ENCODE measurements at regions not wholly inside any gene's neighbourhood (a gene's known extent, or its start where the extent isn't known, plus 50 kb on each side); places are given as distances from the start of the nearest gene placed in this dataset.

DNA sequence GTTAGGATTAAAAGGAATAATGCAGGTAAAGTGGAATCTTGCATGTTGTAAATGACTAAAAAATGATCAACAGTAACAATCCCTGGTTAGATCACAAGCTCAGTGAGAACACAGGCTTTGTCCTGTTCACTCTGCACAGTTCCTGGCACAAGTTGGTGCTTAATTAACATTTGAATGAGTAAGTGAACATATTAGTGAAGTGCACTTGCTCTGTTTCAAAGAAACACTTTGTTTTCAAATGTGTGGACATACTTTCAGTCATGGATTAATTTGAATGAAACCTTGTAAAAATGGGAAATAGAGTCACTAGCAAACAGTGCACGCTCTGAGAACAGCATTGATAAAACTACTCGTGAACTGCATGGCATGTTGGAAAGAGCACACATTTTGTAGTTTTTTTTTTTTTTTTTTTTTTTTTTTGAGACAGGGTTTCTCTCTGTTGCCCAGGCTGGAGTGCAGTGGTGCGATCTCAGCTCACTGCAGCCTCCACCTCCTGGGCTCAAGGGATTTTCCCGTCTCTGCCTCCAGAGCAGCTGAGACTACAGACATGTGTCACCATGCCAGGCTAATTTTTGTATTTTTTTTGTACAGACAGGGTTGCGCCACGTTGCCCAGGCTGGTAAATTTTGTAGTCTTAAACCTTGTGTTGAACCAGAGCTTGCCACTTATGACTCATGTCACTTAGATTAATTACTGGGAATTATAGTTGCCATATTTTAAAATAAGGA lies 159.9 kb downstream of the LURAP1L start:
- Histone ChIP-seq H3K9me2 (ENCODE audit: insufficient read depth, low read length) (no peaks in the 10 kb centered on the region), H3K9me3 (ENCODE audit: low read length) (no peaks in the 10 kb centered on the region), H2AFZ (ENCODE audit: low read depth, low read length) (no peak overlapping the region), H3K27ac (ENCODE audit: low read length) (no peak overlapping the region), H3K79me2 (replicated peaks; ENCODE audit: insufficient read depth, low read length) (no peaks in the 10 kb centered on the region), H3K36me3 (ENCODE audit: insufficient read depth, low read length) (no peaks in the 10 kb centered on the region), H4K20me1 (ENCODE audit: insufficient read depth) (no peaks in the 10 kb centered on the region), H3F3A (ENCODE audit: insufficient read depth, low read length, poor library complexity, severe bottlenecking) (no peaks in the 10 kb centered on the region), H3K9ac (ENCODE audit: low read length) (no peak overlapping the region), H3K27me3 (ENCODE audit: insufficient read depth, low read depth, low read length) (no peaks in the 10 kb centered on the region), H3K4me2 (ENCODE audit: low read length) (no peak overlapping the region), H3K4me3 (ENCODE audit: low read length) (no peak overlapping the region)
- no peak for TF ChIP-seq POLR2AphosphoS5 (IDR thresholded peaks at IDR 0.05)
- TF ChIP-seq, protein P1, sequence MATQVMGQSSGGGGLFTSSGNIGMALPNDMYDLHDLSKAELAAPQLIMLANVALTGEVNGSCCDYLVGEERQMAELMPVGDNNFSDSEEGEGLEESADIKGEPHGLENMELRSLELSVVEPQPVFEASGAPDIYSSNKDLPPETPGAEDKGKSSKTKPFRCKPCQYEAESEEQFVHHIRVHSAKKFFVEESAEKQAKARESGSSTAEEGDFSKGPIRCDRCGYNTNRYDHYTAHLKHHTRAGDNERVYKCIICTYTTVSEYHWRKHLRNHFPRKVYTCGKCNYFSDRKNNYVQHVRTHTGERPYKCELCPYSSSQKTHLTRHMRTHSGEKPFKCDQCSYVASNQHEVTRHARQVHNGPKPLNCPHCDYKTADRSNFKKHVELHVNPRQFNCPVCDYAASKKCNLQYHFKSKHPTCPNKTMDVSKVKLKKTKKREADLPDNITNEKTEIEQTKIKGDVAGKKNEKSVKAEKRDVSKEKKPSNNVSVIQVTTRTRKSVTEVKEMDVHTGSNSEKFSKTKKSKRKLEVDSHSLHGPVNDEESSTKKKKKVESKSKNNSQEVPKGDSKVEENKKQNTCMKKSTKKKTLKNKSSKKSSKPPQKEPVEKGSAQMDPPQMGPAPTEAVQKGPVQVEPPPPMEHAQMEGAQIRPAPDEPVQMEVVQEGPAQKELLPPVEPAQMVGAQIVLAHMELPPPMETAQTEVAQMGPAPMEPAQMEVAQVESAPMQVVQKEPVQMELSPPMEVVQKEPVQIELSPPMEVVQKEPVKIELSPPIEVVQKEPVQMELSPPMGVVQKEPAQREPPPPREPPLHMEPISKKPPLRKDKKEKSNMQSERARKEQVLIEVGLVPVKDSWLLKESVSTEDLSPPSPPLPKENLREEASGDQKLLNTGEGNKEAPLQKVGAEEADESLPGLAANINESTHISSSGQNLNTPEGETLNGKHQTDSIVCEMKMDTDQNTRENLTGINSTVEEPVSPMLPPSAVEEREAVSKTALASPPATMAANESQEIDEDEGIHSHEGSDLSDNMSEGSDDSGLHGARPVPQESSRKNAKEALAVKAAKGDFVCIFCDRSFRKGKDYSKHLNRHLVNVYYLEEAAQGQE (IDR thresholded peaks at IDR 0.05; ENCODE audit: borderline replicate concordance) = no peak
- TF ChIP-seq EP300 (conservative IDR thresholded peaks at IDR 0.05; ENCODE audit: poor library complexity, severe bottlenecking) = no peak
- no peak for TF ChIP-seq SMC3 (conservative IDR thresholded peaks at IDR 0.05; ENCODE audit: poor library complexity)
- TF ChIP-seq MXI1 (conservative IDR thresholded peaks at IDR 0.05; ENCODE audit: poor library complexity, severe bottlenecking) = no peak
- TF ChIP-seq RAD21 (conservative IDR thresholded peaks at IDR 0.05) = no peak
- TF ChIP-seq TAF1 (IDR thresholded peaks at IDR 0.05; ENCODE audit: low read depth) = no peak
- no peak for TF ChIP-seq EZH2 (IDR thresholded peaks at IDR 0.05; ENCODE audit: borderline replicate concordance, insufficient read depth, low read length, poor library complexity, severe bottlenecking)
- TF ChIP-seq, protein P2, sequence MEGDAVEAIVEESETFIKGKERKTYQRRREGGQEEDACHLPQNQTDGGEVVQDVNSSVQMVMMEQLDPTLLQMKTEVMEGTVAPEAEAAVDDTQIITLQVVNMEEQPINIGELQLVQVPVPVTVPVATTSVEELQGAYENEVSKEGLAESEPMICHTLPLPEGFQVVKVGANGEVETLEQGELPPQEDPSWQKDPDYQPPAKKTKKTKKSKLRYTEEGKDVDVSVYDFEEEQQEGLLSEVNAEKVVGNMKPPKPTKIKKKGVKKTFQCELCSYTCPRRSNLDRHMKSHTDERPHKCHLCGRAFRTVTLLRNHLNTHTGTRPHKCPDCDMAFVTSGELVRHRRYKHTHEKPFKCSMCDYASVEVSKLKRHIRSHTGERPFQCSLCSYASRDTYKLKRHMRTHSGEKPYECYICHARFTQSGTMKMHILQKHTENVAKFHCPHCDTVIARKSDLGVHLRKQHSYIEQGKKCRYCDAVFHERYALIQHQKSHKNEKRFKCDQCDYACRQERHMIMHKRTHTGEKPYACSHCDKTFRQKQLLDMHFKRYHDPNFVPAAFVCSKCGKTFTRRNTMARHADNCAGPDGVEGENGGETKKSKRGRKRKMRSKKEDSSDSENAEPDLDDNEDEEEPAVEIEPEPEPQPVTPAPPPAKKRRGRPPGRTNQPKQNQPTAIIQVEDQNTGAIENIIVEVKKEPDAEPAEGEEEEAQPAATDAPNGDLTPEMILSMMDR (IDR thresholded peaks at IDR 0.05; ENCODE audit: poor library complexity, severe bottlenecking) = no peak

DNA sequence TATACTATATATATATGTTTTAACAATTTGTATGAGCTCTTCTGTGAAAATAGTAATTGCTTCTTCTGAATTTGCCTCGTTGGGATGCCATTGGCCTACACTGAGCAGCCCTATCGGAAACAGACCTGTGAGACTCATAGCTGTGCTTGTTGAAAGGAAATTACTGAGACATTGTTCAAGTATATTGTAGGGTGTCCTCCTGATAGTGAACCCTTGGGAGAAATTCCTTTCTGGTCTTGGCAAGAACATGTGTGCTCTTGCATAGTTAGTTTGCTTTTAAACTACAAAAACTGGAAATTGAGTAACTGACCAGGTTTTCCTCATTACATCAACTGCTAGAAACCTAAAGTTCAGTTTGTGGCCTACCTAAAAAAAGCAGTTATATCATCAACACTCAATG lies 160.9 kb downstream of the LURAP1L start:
- Histone ChIP-seq H4K20me1 (ENCODE audit: insufficient read depth) (no peaks in the 10 kb centered on the region), H3K27ac (ENCODE audit: low read length) (no peak overlapping the region), H3K9ac (ENCODE audit: low read length) (no peak overlapping the region), H3K9me3 (ENCODE audit: low read length) (no peaks in the 10 kb centered on the region), H3K27me3 (ENCODE audit: insufficient read depth, low read depth, low read length) (no peaks in the 10 kb centered on the region), H3K4me2 (ENCODE audit: low read length) (no peak overlapping the region), H2AFZ (ENCODE audit: low read depth, low read length) (no peak overlapping the region), H3K36me3 (ENCODE audit: insufficient read depth, low read length) (no peaks in the 10 kb centered on the region), H3K79me2 (replicated peaks; ENCODE audit: insufficient read depth, low read length) (no peaks in the 10 kb centered on the region), H3F3A (ENCODE audit: insufficient read depth, low read length, poor library complexity, severe bottlenecking) (no peaks in the 10 kb centered on the region), H3K9me2 (ENCODE audit: insufficient read depth, low read length) (no peaks in the 10 kb centered on the region), H3K4me3 (ENCODE audit: low read length) (no peak overlapping the region)
- no peak for TF ChIP-seq EZH2 (IDR thresholded peaks at IDR 0.05; ENCODE audit: borderline replicate concordance, insufficient read depth, low read length, poor library complexity, severe bottlenecking)
- TF ChIP-seq, protein P1 (IDR thresholded peaks at IDR 0.05; ENCODE audit: borderline replicate concordance) = no peak
- TF ChIP-seq, protein P2 (IDR thresholded peaks at IDR 0.05; ENCODE audit: poor library complexity, severe bottlenecking) = no peak
- no peak for TF ChIP-seq MXI1 (conservative IDR thresholded peaks at IDR 0.05; ENCODE audit: poor library complexity, severe bottlenecking)
- TF ChIP-seq EP300 (conservative IDR thresholded peaks at IDR 0.05; ENCODE audit: poor library complexity, severe bottlenecking) = no peak
- no peak for TF ChIP-seq RAD21 (conservative IDR thresholded peaks at IDR 0.05)
- TF ChIP-seq TAF1 (IDR thresholded peaks at IDR 0.05; ENCODE audit: low read depth) = no peak

Data from neural cell (in vitro differentiated cells).